ENCODE measurements at regions not wholly inside any gene's neighbourhood (a gene's known extent, or its start where the extent isn't known, plus 50 kb on each side); places are given as distances from the start of the nearest gene placed in this dataset.

DNA sequence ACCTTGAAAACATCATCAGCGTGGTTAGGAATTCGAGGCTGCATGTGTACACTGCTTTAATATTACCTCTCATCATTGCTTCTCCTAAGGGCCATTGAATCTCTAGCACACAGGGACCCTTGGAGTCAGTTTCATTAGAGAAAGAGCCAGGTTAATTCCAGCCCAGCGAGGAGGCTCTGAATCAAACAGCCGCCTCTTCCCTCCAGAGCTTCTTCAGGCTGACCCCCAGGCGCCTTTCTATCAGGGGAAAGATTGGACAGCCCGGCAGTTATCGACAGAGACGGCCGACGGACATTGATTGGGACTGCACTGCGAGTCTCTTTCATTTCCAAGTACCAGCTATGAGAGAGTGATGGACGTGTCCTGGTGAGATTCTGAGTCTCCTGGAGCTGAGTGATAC lies 159.2 kb downstream of the ANKRD60 start:
- no peak overlapping the region for H3K56ac ChIP-seq (replicated peaks; ENCODE audit: insufficient read length, low read depth, low read length)
- POLR2A ChIA-PET (ENCODE audit: partially characterized antibody): no interaction called here
- H3K9me3 ChIP-seq (ENCODE audit: insufficient read depth in 2 of 2, low read depth in 1 of 2, low read length in 1 of 2): no peaks in the 10 kb centered on the region
- no peak overlapping the region for H4K91ac ChIP-seq (replicated peaks; ENCODE audit: insufficient read length, low read length)
- H3K14ac ChIP-seq (ENCODE audit: insufficient read length): no peak overlapping the region
- H2AFZ ChIP-seq (ENCODE audit: low read length): no peak overlapping the region
- no peaks in the 10 kb centered on the region; a peak in 2 of 7 replicates for H3K4me1 ChIP-seq (replicated peaks in 1 of 4; ENCODE audit: control insufficient read depth in 3 of 4, insufficient read depth in 4 of 4, low read length in 3 of 4)
- H2BK5ac ChIP-seq (ENCODE audit: low read depth, low read length): no peak overlapping the region
- no peaks in the 10 kb centered on the region; a peak in 1 of 7 replicates for H3K27me3 ChIP-seq (replicated peaks in 1 of 4; ENCODE audit: control insufficient read depth in 3 of 4, extremely low read depth in 1 of 4, insufficient read depth in 3 of 4, low read length in 3 of 4)
- H3K9ac ChIP-seq (replicated peaks in 1 of 4; ENCODE audit: extremely low read depth in 1 of 4, low read depth in 3 of 4, low read length in 3 of 4): no peak overlapping the region
- no peak overlapping the region for H3K4ac ChIP-seq (replicated peaks; ENCODE audit: insufficient read length, low read depth, low read length)
- no peak overlapping the region for H2BK20ac ChIP-seq (ENCODE audit: low read length)
- 88% methylated on average over 12 of the region's 12 CpGs; no CpG with 5 or more reads in 1 of the 2 experiments for WGBS, 2 experiments (ENCODE audit: extremely low coverage in 1 of 2, insufficient coverage in 1 of 2, insufficient read length in 1 of 2, insufficient replicate concordance in 2 of 2, low coverage in 1 of 2, low lambda C conversion rate in 2 of 2, missing lambda C conversion rate in 1 of 2)
- no peak overlapping the region for H2BK15ac ChIP-seq (ENCODE audit: low read length)
- no peak overlapping the region for H4K8ac ChIP-seq (ENCODE audit: extremely low read depth, insufficient read depth, low read length)
- H3K27ac ChIP-seq (ENCODE audit: low read depth, low read length): no peak overlapping the region
- no peak overlapping the region for H2AK5ac ChIP-seq (ENCODE audit: low read depth, low read length)
- no peak for FAIRE-seq
- no peak for DNase-seq (ENCODE audit: low read depth in 1 of 2, low spot score in 2 of 2)
- no peak overlapping the region for H4K5ac ChIP-seq (ENCODE audit: insufficient read length, low read depth, low read length)
- H2BK12ac ChIP-seq (ENCODE audit: low read depth, low read length): no peak overlapping the region
- H3K23ac ChIP-seq (ENCODE audit: insufficient read length): no peak overlapping the region
- TF ChIP-seq EZH2 (IDR thresholded peaks at IDR 0.05; ENCODE audit: low read depth, low read length, severe bottlenecking): no peak
- no peak for TF ChIP-seq TEAD4 (IDR thresholded peaks at IDR 0.05; ENCODE audit: low read depth, low read length)
- TF ChIP-seq NANOG (IDR thresholded peaks at IDR 0.05; ENCODE audit: insufficient read depth, low read depth, low read length, poor library complexity, severe bottlenecking): no peak
- TF ChIP-seq RXRA (IDR thresholded peaks at IDR 0.05; ENCODE audit: insufficient read depth, low read depth, low read length): no peak
- TF ChIP-seq RNF2 (IDR thresholded peaks at IDR 0.05; ENCODE audit: borderline replicate concordance, low read depth, low read length, missing control alignments, poor library complexity, severe bottlenecking): no peak
- no peak for TF ChIP-seq SIN3A (conservative IDR thresholded peaks at IDR 0.05 in 1 of 2, IDR thresholded peaks at IDR 0.05 in 1 of 2; ENCODE audit: low read depth in 1 of 2, low read length in 2 of 2)
- TF ChIP-seq KDM5A (IDR thresholded peaks at IDR 0.05; ENCODE audit: low read length): no peak
- TF ChIP-seq E2F6 (IDR thresholded peaks at IDR 0.05): no peak
- no peaks in the 10 kb centered on the region for H3K36me3 ChIP-seq (ENCODE audit: control insufficient read depth in 2 of 4, insufficient read depth in 4 of 4, low read length in 3 of 4)
- CTCF ChIA-PET (ENCODE audit: partially characterized antibody): interaction anchor here (0.9 to 2.4 kb wide), 3 partner anchors 18 to 447 kb away, joined by 3 to 5 read pairs (median 5); no protein-coding TSS in a partner anchor
- no peaks in the 10 kb centered on the region for H3K23me2 ChIP-seq (ENCODE audit: low read depth, low read length)
- H3K4me3 ChIP-seq (ENCODE audit: extremely low read depth in 1 of 4, insufficient read depth in 2 of 4, low read depth in 3 of 4, low read length in 4 of 4): no peak overlapping the region
- H3K79me2 ChIP-seq (ENCODE audit: control insufficient read depth in 1 of 2, insufficient read depth in 2 of 2, low read length in 2 of 2): no peaks in the 10 kb centered on the region
- no peaks in the 10 kb centered on the region for H4K20me1 ChIP-seq (replicated peaks in 1 of 2; ENCODE audit: control insufficient read depth in 1 of 2, insufficient read depth in 2 of 2, low read length in 2 of 2)
- no peak overlapping the region for H2BK120ac ChIP-seq (replicated peaks; ENCODE audit: low read depth, low read length)
- H3K4me2 ChIP-seq (ENCODE audit: insufficient read depth in 1 of 2, low read depth in 2 of 2, low read length in 2 of 2): no peak overlapping the region
- no peaks in the 10 kb centered on the region for H3K79me1 ChIP-seq (ENCODE audit: low read depth, low read length)
- no peak overlapping the region for H3K18ac ChIP-seq (ENCODE audit: extremely low read depth, low read length)

Measured in H1 (cell line).